Limb (tissue), 2 donors: ENCODE measurements at regions not wholly inside any gene's neighbourhood (a gene's known extent, or its start where the extent isn't known, plus 50 kb on each side); places are given as distances from the start of the nearest gene placed in this dataset.
"Not testable (repeated sequence)": the region's sequence is repeated elsewhere in the genome, so short reads cannot be mapped to it uniquely, and the experiment has no call there.

ENCODE experiments used
- DNase-seq, 2 donors: peaks; one replicate each; pipeline ENCODE4 v3.0.0-alpha.2; 2016; ENCODE audit errors: extremely low spot score in 2 of 2

DNA sequence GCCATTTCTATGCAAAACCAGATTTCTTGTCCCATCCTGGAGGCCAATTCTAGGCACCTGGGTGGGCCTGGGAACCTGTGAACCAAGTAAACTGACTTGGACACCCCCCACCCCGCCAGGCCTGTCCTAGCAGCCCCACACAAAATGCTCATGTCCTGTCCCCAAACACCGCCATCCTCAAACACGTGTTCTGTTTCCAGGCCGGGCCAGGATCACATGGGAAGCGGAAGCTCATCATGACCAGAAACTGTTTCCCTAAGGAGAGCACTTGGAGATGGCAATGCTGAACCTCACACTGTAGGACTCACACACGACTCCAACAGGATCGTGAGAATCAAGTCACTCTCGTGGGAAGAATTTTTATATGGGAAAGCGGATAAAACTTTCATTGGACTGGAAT is 78.7 kb upstream of the DRD5 start:
- not testable (repeated sequence) for DNase-seq

DNA sequence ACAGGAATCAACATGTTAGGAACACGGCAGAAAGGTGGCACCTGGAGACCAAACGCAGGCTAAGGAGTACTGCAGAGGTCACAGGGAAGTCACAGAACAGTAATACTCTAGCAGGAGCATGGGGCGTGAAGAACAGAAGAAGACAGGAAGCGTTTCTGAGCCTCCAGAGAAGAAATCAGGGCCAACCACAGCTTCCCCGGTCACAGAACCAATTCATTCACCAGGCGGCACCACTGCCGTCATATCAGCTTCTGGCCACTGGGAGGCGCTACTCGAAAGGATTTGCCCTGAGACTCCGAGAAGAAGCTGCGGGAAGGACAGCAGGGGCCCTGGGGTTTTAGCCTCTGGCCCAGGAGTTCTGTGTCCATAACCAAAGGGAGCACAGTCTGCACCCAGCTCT is 78.0 kb upstream of the DRD5 start:
- DNase-seq: peak in 1 of 2 donors; percentile 68

DNA sequence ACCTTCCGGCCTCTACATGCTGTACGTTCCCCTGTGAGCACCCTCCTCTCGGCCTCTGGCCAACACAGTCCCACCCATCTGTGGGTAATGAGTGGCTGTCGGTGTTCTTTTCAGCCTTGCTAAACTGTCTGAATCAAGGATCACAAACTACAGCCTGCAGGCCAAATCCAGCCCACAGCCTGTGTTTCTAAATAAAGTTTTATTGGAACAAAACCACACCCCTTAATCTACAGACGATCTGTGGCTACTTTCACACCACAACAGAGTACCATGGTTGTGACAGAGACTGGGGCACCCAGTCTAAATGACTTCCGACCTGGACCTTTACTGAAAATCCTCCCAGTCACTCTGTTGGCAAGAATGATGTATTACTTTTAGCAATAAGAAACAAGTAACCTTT is 77.3 kb upstream of the DRD5 start:
- not testable (repeated sequence) for DNase-seq

DNA sequence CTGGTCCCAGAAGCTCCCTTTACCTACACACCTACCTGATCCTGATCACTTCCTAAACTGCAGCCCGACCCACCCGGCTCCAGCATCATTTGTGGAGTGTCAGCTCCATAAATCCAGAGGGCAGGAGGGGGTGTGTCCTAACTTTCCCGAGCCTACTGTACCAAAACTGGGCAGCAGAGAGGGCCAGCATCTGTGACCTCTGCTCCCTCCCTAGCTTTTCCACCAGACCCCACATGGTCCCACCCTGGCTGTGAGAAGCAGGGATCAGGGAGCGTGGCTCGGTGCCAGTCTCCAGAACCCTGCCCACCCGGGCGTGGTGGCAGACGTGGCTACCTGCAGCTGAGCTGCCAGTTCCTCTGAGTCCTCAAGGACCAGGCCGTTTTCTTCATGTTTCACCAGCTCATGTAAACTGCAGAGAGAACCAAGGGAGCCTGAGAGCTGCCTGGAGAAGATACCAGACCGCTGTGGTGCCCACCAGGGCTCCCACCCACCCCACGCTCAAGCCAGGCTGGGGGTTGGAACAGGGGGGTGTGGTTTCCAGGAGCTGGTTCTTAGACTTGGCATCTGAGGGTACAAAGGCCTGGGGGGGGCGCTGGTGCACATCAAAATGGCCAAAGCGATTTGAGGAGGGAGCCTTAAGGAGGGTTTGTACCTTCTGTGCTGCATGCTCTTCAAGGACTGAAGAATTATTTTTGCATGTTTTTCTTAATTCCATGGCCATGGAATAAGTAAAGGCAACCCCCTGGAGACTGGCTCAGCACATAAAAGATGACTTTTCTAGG is 76.7 kb upstream of the DRD5 start:
- DNase-seq: no peak

DNA sequence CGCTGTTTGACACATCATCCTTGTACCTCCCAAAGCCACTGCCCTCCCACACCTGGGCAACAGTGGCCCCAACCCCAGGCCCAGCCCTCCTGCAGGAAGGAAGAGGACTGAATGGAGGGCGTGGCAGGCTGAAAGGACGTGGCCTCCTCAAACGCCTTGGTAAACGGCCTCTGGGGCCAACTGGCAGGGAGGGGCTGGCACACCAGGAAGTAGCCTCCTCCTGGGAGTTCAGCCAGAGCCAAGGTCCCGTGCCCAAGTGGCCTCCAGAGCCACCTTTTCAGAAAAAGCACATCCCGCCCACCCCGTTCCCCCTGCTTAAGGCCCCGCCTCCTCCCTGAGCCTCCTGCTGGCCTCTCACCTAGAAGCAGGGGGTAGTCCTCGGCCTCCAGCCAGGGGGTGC is 74.2 kb upstream of the DRD5 start:
- not testable (repeated sequence) for DNase-seq

DNA sequence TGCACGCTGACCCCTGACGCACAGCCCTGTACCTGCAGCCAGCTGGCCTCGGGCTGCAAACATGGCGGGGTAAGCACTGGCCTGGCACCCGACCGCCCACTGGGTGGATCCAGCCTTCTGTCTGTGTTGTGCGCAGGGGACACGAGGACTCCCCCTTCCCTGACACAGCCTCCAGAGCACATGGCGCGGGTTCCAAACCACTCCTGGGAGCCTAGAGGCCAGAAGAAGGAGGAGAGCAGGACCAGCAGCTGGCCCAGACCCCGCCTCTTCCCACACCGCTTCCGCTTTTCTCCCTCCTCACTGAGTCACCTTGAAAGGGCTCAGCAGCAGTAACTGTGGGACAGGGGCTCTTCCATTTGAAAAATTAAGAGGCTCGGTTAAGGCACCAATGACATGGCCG is 73.5 kb upstream of the DRD5 start:
- DNase-seq: not testable (repeated sequence)

DNA sequence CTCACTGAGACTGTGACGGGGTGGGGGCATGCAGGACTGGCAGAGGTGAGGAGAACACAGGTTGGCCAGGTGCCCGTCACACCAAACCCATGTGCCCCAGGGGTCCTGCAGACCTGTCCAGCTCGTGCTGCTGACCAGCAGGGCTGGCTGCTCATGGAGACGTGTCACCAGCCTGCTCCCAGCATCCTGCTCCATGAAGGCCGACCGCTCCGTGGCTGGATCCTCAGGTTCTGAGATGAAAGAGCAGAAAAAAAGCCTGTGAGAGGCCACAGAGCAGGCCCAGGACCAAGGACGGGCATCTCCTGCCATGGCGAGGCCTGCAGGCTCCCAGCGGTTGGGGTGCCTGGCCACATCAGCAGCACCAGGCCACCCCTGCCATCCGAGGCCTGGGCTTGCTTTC is 71.7 kb upstream of the DRD5 start:
- no peak for DNase-seq

DNA sequence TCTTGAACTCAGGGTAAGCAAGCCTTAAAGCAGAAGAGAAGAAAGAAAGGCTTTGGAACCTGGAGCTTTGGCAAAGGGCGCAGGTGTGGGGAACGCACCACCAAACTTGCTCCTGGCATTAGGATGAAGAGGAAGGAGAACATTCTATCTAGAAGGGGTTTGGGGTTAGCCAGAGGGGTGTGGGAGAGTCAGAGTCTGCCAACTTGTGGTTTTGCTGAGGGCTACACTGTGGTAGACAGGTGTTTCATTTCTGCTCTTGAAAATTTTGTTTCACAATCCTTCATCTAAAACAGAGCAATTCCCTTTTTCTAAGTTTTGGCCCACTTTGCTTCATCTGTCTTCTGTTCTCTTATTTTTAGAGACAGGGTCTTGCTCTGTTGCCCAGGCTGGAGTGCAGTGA is 66.2 kb upstream of the DRD5 start:
- not testable (repeated sequence) for DNase-seq

DNA sequence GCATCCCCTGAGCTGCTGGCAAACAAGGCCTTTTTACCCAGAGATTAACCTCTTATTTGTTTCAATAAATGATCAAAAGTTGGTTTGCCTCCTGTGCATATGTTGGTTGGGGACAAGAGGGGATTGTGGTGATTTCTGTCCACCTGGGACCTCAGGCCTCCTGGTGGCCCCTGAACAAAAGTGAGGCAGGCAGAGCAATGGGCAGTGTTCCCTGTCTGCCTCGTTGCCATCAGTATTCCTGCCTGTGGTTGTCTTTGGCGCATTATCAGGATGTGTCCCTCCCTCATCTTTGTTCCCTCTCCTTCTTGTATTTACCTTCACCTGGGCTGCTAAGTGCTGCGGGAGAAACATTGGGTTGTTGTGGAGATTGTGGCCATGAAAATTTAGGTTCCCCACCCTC is 65.3 kb upstream of the DRD5 start:
- no peak for DNase-seq

DNA sequence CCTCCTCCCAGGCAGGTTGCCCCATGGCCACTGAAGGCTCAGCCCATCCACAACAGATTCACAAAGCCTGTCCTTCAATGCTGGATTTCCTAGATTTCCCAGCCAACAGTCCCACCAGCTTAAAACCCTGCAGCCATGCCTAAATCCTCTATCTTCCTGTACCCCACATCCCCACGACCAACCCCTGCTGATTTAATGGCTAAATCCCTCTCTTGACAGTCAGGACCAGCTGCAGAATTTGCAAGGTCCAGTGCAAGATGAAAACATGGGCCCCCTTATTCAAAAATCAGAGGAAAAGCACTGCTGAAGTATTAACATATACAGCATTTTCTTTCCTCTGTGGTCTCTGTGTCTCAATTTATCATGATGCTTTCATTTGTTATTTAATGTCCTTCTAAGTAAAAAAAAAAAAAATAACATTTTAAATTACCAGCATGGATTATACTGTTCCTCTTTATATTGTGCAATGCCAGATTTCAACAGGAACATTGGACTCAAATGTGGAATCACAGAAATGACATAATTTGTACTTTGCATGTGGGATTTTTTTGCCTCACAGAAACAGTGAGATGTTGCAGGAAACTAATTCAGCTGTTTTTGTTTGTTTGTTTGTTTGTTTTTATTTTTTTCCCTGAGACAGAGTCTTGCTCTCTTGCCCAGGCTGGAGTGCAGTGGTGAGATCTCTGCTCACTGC is 63.0 kb upstream of the DRD5 start:
- DNase-seq: not testable (repeated sequence)

DNA sequence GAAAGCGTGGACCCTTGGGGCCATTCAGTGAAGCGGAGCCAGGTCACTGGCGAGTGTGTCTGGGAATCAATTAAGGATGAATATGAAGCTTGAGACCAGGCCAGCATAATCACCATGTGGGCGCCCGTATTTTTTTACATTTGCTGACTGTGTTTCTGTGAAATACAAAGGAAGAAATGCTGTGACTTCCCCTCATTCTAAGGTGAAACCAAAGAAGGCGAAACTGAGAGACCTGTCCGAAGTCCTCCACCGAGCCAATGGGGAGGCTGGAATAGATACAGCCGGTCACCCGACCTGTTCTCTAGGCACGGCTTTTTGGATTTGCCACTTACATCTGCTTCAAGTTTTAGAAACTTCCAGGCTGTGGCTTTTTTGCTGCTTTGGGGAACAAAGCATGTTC is 59.3 kb upstream of the DRD5 start:
- not testable (repeated sequence) for DNase-seq
